Sigmoid colon (tissue), 6 donors: ENCODE measurements at regions not wholly inside any gene's neighbourhood (a gene's known extent, or its start where the extent isn't known, plus 50 kb on each side); places are given as distances from the start of the nearest gene placed in this dataset.

ENCODE experiments used
- DNase-seq: peaks from one replicate; pipeline ENCODE4 v3.0.0-alpha.2; 2019
- H3K27ac ChIP-seq, 4 donors: fragments of 200-600 bp; sonication (generic); one replicate each; pipeline ENCODE4 v1.5.1; 2016 to 2019; ENCODE audit warnings: mild to moderate bottlenecking in 1 of 4
- H3K27me3 ChIP-seq, 3 donors: fragments of 200-600 bp; sonication (generic); one replicate each; pipeline ENCODE4 v1.5.1; 2019; ENCODE audit warnings: mild to moderate bottlenecking in 1 of 3
- H3K36me3 ChIP-seq, 4 donors: fragments of 200-600 bp; sonication (generic); one replicate each; pipeline ENCODE4 v1.5.1; 2016 to 2019
- H3K4me1 ChIP-seq, 4 donors: fragments of 200-600 bp; sonication (generic); one replicate each; pipeline ENCODE4 v1.5.1; 2017 to 2019
- H3K4me3 ChIP-seq, 4 donors: fragments of 200-600 bp; sonication (generic); one replicate each; pipeline ENCODE4 v1.5.1; 2017 to 2019; ENCODE audit warnings: mild to moderate bottlenecking in 2 of 4, moderate library complexity in 1 of 4
- H3K9me3 ChIP-seq, 4 donors: fragments of 200-600 bp in 3 of 4; sonication (generic) in 3 of 4; one replicate each; pipeline versions ENCODE4 v1.5.1 to v1.6.1; 2013 to 2019
- EP300 ChIP-seq, 4 donors: sonication (generic); formaldehyde crosslinking; IDR thresholded peaks; one replicate each; pipeline ENCODE4 v1.6.1; 2017; ENCODE audit warnings: antibody characterized with exemption in 4 of 4
- POLR2A ChIP-seq, 2 donors: fragments of 450-650 bp; IDR thresholded peaks; one replicate each; pipeline ENCODE4 v1.6.1; 2016; ENCODE audit warnings: antibody characterized with exemption in 2 of 2, mild to moderate bottlenecking in 2 of 2, moderate library complexity in 2 of 2
- POLR2AphosphoS5 ChIP-seq, 4 donors: sonication (generic); formaldehyde crosslinking; IDR thresholded peaks; one replicate each; pipeline ENCODE4 v1.6.1; 2017; ENCODE audit warnings: antibody characterized with exemption in 4 of 4
- WGBS, 2 donors: extraction: QIAGEN DNeasy Blood & Tissue Kit; methylation state at CpG; one replicate each; pipeline ENCODE4 v1.1.7; 2013; 5-methylcytosine and 5-hydroxymethylcytosine counted together
- intact Hi-C: fragments of 100-400 bp; cut with DNase I; formaldehyde crosslinking; loops from one replicate; pipeline ENCODE4 v1.15.1; 2023
- TF ChIP-seq, protein P1 (sequence below), 4 experiments: fragments of 450-650 bp in 3 of 4; fragments of 200-600 bp in 1 of 4; IDR thresholded peaks; one replicate each; pipeline ENCODE4 v1.5.1; 2016 to 2019; ENCODE audit warnings: antibody characterized with exemption in 4 of 4, mild to moderate bottlenecking in 3 of 4, moderate library complexity in 2 of 4
- donor health status: healthy with polysubstance abuse.
- donor health status: healthy.

DNA sequence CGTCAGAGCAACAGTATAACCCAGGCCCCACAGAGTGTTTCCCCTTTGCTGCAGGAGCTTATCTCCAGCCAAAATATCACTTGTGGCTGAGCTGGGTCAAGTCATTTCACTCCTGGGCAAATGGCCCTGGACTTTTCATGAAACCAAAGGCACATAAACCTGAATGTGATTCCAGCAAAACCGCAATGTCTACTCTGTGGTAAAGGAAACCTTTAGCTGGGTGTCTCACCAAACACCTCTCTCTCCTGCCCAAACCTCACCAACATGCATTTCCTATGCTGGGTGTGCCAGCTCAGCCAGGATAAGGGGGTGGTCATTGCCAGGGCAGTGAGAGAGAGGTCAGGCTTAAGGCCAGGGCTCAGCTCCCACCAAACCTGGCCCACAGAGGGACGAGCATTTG is 67.4 kb downstream of the GTPBP8 start:
- no peak for DNase-seq
- H3K36me3 ChIP-seq: no peaks in the 10 kb centered on the region
- H3K9me3 ChIP-seq: no peaks in the 10 kb centered on the region
- intact Hi-C loops: no loop called here
- no peak overlapping the region for H3K27ac ChIP-seq
- H3K4me3 ChIP-seq: no peak overlapping the region
- WGBS, 2 donors: 93 to 96% methylated on average over 3 of the region's 3 CpGs
- H3K27me3 ChIP-seq: no peaks in the 10 kb centered on the region
- TF ChIP-seq POLR2A (IDR thresholded peaks at IDR 0.05) (no peak), EP300 (IDR thresholded peaks at IDR 0.05) (no peak), POLR2AphosphoS5 (IDR thresholded peaks at IDR 0.05) (no peak)
- TF ChIP-seq, protein P1, sequence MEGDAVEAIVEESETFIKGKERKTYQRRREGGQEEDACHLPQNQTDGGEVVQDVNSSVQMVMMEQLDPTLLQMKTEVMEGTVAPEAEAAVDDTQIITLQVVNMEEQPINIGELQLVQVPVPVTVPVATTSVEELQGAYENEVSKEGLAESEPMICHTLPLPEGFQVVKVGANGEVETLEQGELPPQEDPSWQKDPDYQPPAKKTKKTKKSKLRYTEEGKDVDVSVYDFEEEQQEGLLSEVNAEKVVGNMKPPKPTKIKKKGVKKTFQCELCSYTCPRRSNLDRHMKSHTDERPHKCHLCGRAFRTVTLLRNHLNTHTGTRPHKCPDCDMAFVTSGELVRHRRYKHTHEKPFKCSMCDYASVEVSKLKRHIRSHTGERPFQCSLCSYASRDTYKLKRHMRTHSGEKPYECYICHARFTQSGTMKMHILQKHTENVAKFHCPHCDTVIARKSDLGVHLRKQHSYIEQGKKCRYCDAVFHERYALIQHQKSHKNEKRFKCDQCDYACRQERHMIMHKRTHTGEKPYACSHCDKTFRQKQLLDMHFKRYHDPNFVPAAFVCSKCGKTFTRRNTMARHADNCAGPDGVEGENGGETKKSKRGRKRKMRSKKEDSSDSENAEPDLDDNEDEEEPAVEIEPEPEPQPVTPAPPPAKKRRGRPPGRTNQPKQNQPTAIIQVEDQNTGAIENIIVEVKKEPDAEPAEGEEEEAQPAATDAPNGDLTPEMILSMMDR (IDR thresholded peaks at IDR 0.05): no peak
- peaks cover 0 to 3% (median 2%) of the 10 kb centered on the region in 4 donors for H3K4me1 ChIP-seq

DNA sequence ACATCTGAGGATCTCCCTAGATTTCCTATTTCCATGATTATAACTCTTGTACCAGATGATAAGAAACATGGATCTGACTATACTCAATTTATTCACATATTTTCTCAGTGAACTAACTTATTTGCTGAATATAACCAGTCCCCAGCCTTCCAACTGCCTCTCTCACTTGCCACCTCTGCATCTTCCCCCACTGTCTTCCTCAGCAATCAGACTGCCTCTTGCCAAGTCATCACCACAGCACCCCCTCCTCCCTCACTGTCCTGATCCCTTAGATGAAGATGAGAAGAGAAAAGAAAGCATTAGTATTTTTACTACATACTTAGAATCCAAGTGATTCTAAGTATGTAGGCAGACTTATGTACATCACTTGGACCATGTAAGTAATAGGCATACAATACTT is 71.9 kb downstream of the GTPBP8 start:
- no peaks in the 10 kb centered on the region for H3K9me3 ChIP-seq
- H3K4me1 ChIP-seq: peaks cover 0 to 21% (median 17%) of the 10 kb centered on the region in 4 donors
- peak overlapping the region in 1 of 4 donors; percentile 73 for H3K27ac ChIP-seq
- no peak for TF ChIP-seq POLR2A (IDR thresholded peaks at IDR 0.05)
- no peak for TF ChIP-seq EP300 (IDR thresholded peaks at IDR 0.05)
- intact Hi-C loops: no loop called here
- DNase-seq: no peak
- no peaks in the 10 kb centered on the region for H3K27me3 ChIP-seq
- no peak overlapping the region for H3K4me3 ChIP-seq
- H3K36me3 ChIP-seq: no peaks in the 10 kb centered on the region

DNA sequence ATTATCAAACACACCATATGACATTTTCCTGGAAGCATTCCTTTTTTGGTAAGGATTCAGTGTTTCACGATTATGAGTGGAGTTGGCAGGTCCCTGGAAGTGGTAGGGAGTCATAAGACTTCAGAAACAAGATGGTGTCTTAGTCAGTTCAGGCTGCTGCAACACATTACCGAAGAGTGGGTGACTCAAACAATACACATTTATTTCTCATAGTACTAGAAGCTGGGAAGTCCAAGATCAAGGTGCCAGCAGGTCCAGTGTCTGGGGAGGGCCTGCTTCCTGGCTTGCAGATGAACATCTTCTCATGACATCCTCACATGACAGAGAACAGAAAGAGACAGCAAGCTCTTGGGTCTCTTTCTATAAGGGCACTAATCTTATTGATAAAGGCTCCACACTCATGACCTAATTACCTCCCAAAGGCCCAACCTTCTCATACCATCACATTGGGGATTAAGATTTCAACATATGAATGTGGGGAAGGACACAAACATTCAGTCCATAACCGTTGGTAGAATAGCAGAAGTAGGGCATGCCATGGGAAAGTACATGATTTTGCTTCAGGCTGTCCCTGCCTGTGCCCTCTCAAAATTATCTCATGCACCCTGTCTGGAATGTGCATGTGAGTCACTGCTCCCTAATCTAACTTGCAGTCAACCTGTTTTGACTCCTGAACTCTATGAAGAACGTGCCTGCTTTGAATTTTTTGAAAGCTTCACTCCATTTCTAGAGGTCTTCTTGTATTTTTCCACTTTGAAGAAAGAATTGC is 72.5 kb downstream of the GTPBP8 start:
- intact Hi-C loops: no loop called here
- 80 to 81% methylated on average over 4 of the region's 4 CpGs for WGBS, 2 donors
- TF ChIP-seq, protein P1 (IDR thresholded peaks at IDR 0.05): no peak

DNA sequence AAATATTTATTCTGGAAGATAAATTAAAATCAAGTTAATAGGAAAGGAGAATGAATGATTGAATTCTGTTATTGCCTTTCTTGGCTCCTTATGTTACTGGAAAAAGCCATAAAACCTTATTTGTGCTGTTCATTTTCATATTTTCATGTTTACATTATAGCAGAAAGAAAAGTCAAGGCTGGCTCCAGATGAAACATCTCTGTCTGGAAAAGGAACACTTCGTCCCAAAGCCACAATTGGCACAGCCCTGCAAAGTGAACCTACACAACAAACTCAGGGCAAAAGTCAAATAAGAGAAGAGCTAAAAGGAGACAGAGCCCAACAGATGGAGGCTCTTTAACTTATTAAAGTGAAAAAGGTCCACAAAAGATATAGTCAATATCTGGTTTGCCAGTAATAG is 73.4 kb downstream of the GTPBP8 start:
- no peak overlapping the region for H3K4me3 ChIP-seq
- DNase-seq: peak; percentile 76
- no peaks in the 10 kb centered on the region for H3K36me3 ChIP-seq
- 76 to 83% methylated on average over 1 of the region's 1 CpG for WGBS, 2 donors
- H3K27me3 ChIP-seq: no peaks in the 10 kb centered on the region
- intact Hi-C loops: no loop called here
- H3K9me3 ChIP-seq: no peaks in the 10 kb centered on the region
- peak overlapping the region; percentile 17 to 73 (median 54) for H3K27ac ChIP-seq
- TF ChIP-seq, protein P1 (IDR thresholded peaks at IDR 0.05): no peak
- TF ChIP-seq EP300 (IDR thresholded peaks at IDR 0.05): peak; percentile 27 to 92 (median 56)
- peak; percentile 80 to 90 (median 83) for TF ChIP-seq POLR2AphosphoS5 (IDR thresholded peaks at IDR 0.05)
- peaks cover 0 to 21% (median 17%) of the 10 kb centered on the region in 4 donors for H3K4me1 ChIP-seq

More for the DNA sequence above, 72.5 kb downstream of the GTPBP8 start:
- H3K4me3 ChIP-seq: no peak overlapping the region
- peaks cover 0 to 21% (median 17%) of the 10 kb centered on the region in 4 donors for H3K4me1 ChIP-seq
- no peaks in the 10 kb centered on the region for H3K36me3 ChIP-seq
- DNase-seq: no peak
- H3K9me3 ChIP-seq: no peaks in the 10 kb centered on the region
- H3K27me3 ChIP-seq: no peaks in the 10 kb centered on the region
- H3K27ac ChIP-seq: peak overlapping the region in 3 of 4 donors; percentile 40 to 73 (median 69)

DNA sequence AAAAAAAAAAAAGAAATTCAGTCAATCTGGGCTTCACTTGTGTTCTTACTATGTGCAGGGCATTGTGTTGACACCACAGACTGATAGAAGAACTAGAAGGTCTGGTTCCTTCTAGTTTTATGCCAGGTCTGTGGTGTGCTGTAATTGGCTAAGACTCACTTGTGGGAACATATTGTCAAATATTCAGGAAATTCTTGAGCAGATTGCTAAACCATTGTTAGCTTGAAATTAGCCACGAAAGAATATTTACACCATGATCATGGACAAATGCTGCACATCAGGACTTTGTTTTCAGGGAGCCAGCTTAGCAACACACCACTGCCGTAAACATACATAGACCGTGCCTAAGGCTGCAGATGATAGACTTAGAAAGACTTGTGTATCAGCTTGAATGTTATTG is 74.6 kb downstream of the GTPBP8 start:
- Histone ChIP-seq H3K36me3 (no peaks in the 10 kb centered on the region), H3K4me1 (peaks cover 0 to 26% (median 17%) of the 10 kb centered on the region in 4 donors), H3K27ac (peak overlapping the region in 1 of 4 donors; percentile 69), H3K9me3 (no peaks in the 10 kb centered on the region), H3K27me3 (no peaks in the 10 kb centered on the region), H3K4me3 (no peak overlapping the region)
- TF ChIP-seq EP300 (IDR thresholded peaks at IDR 0.05): no peak
- no peak for TF ChIP-seq POLR2A (IDR thresholded peaks at IDR 0.05)
- TF ChIP-seq POLR2AphosphoS5 (IDR thresholded peaks at IDR 0.05): no peak
- TF ChIP-seq, protein P1 (IDR thresholded peaks at IDR 0.05): no peak
- DNase-seq: no peak
- WGBS, 2 donors: 91 to 92% methylated on average over 3 of the region's 3 CpGs
- intact Hi-C loops: no loop called here
